ENCODE measurements at regions not wholly inside any gene's neighbourhood (a gene's known extent, or its start where the extent isn't known, plus 50 kb on each side); places are given as distances from the start of the nearest gene placed in this dataset.

DNA sequence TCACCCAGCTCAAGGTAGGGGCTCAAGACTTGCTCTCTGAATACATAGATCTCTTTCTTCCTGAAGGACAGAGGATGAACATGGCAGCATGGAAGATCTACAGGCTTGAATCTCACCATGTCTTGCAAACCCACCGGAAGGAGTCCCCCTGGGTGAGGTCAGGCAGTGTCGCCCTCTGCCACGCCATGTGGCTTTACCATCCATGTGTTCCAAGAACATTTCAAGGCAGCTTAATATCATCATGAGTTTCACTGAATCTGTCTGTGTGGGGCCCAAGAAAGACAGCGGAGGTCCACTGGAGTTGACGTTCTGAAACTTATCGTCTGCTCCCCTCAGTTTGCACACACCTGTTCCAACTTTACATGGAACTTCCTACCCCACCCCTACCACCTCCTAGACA, 1202.6 kb downstream of the TBC1D22A start:
- no peak for TF ChIP-seq EZH2 (IDR thresholded peaks at IDR 0.05)
- no peak for TF ChIP-seq POLR2AphosphoS5 (IDR thresholded peaks at IDR 0.05; ENCODE audit: borderline replicate concordance, low read depth, low read length)
